Glutamatergic neuron (in vitro differentiated cells): ENCODE measurements at regions not wholly inside any gene's neighbourhood (a gene's known extent, or its start where the extent isn't known, plus 50 kb on each side); places are given as distances from the start of the nearest gene placed in this dataset.

Source experiments
- DNase-seq: peaks from one replicate; pipeline ENCODE4 v3.0.0; 2022
- H3K27ac Mint-ChIP-seq: one replicate; pipeline ENCODE4 v1.8.0; 2020; ENCODE audit warnings: mild to moderate bottlenecking, mixed read lengths, inconsistent platforms; ENCODE audit not compliant: unreplicated experiment
- H3K27me3 Mint-ChIP-seq: one replicate; pipeline ENCODE4 v1.8.0; 2020; ENCODE audit warnings: mild to moderate bottlenecking, moderate library complexity, mixed read lengths, inconsistent platforms; ENCODE audit not compliant: unreplicated experiment
- H3K36me3 Mint-ChIP-seq: one replicate; pipeline ENCODE4 v1.8.0; 2020; ENCODE audit warnings: mild to moderate bottlenecking, mixed read lengths, inconsistent platforms; ENCODE audit not compliant: unreplicated experiment
- H3K4me1 Mint-ChIP-seq: one replicate; pipeline ENCODE4 v1.8.0; 2020; ENCODE audit warnings: mild to moderate bottlenecking, low read depth, mixed read lengths, inconsistent platforms; ENCODE audit not compliant: unreplicated experiment
- H3K4me3 Mint-ChIP-seq: one replicate; pipeline ENCODE4 v1.8.0; 2020; ENCODE audit warnings: mild to moderate bottlenecking, mixed read lengths, inconsistent platforms; ENCODE audit not compliant: unreplicated experiment
- H3K9me3 Mint-ChIP-seq: one replicate; pipeline ENCODE4 v1.8.0; 2020; ENCODE audit warnings: mild to moderate bottlenecking, moderate library complexity, mixed read lengths, inconsistent platforms; ENCODE audit not compliant: unreplicated experiment
- TF ChIP-seq, protein P1 (sequence below): fragments of 200-600 bp; sonication (generic); IDR thresholded peaks from one replicate; pipeline ENCODE4 v1.5.0; 2021; ENCODE audit not compliant: partially characterized antibody, unreplicated experiment

DNA sequence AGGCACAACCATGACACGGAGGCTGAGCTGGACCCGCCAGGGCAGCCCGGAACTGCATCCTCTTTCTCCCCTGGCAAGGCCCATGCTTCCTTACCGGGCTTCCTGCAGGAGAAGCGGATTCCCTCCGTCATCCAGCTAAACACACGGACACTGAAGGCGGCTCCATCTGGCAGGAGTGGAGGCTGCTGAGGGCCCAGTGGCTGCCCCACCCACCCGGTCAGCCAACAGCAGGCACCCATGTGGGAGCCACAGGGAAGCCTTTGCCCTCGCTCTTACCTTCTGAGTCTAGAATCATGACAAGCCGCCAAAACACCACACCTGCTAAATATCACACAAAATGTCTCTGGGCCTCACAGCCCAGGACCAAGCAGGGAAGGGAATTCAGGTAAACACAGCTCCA lies 321.6 kb upstream of the RNF32 start:
- Mint-ChIP-seq H3K27me3 (peaks cover 1% of the 10 kb centered on the region), H3K9me3 (peaks cover 3% of the 10 kb centered on the region), H3K4me3 (no peak overlapping the region), H3K27ac (no peak overlapping the region), H3K4me1 (no peaks in the 10 kb centered on the region), H3K36me3 (no peaks in the 10 kb centered on the region)
- TF ChIP-seq, protein P1, sequence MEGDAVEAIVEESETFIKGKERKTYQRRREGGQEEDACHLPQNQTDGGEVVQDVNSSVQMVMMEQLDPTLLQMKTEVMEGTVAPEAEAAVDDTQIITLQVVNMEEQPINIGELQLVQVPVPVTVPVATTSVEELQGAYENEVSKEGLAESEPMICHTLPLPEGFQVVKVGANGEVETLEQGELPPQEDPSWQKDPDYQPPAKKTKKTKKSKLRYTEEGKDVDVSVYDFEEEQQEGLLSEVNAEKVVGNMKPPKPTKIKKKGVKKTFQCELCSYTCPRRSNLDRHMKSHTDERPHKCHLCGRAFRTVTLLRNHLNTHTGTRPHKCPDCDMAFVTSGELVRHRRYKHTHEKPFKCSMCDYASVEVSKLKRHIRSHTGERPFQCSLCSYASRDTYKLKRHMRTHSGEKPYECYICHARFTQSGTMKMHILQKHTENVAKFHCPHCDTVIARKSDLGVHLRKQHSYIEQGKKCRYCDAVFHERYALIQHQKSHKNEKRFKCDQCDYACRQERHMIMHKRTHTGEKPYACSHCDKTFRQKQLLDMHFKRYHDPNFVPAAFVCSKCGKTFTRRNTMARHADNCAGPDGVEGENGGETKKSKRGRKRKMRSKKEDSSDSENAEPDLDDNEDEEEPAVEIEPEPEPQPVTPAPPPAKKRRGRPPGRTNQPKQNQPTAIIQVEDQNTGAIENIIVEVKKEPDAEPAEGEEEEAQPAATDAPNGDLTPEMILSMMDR = no peak
- DNase-seq = no peak

DNA sequence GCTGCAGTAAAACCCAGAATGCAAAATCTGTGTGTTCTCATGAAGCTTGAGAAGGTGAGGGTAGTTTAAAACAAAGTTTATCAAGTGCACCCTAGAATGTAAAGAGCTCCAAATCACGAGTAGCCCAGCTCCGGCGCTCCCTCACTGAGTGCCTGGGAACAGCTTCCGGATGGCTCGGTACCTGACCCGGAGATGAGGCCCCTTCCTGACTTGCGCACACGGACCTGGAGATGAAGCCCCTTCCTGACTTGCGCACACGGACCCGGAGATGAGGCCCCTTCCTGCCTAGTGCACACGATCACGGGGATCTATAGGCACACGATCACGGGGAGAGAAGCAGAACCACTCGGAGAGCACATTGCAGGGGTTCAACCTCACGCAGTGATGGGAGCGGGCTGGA lies 322.1 kb upstream of the RNF32 start:
- Mint-ChIP-seq H3K36me3 (no peaks in the 10 kb centered on the region), H3K4me1 (no peaks in the 10 kb centered on the region), H3K4me3 (no peak overlapping the region), H3K27ac (no peak overlapping the region), H3K27me3 (peaks cover 1% of the 10 kb centered on the region), H3K9me3 (peaks cover 3% of the 10 kb centered on the region)
- DNase-seq = no peak
- TF ChIP-seq, protein P1 = no peak

DNA sequence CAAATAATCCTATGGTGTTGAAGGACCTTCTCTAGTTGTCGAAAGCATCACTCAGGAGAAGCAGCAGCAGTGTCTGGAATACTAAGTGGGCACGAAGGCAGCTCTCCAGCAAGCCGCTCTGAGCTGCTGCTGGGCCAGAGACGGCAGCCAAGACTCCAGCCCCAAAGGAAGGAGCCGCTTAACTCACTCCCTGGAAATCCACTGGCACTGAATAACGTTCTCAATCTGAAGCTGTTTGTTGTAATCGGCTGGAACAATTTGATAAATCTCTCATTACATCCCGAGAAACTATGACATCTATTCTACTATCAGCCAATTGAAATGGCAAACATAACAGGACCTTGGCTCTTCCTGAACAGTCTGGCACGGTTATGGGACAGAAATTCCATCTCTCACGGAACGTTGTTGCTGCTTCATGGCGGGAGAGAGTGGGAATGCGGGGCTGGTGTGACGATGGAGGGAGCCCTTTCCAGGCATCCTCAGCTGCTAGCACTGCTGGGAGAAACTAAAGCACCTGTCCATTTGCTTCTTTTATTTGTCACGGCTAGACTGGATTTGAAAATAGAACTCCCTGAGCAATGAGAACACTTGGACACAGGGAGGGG lies 331.5 kb upstream of the RNF32 start:
- no peak overlapping the region for H3K27ac Mint-ChIP-seq
- peaks cover 2% of the 10 kb centered on the region for H3K27me3 Mint-ChIP-seq
- H3K4me3 Mint-ChIP-seq = no peak overlapping the region
- no peaks in the 10 kb centered on the region for H3K9me3 Mint-ChIP-seq
- no peaks in the 10 kb centered on the region for H3K36me3 Mint-ChIP-seq
- H3K4me1 Mint-ChIP-seq = no peaks in the 10 kb centered on the region
- TF ChIP-seq, protein P1 = no peak
- DNase-seq = no peak

DNA sequence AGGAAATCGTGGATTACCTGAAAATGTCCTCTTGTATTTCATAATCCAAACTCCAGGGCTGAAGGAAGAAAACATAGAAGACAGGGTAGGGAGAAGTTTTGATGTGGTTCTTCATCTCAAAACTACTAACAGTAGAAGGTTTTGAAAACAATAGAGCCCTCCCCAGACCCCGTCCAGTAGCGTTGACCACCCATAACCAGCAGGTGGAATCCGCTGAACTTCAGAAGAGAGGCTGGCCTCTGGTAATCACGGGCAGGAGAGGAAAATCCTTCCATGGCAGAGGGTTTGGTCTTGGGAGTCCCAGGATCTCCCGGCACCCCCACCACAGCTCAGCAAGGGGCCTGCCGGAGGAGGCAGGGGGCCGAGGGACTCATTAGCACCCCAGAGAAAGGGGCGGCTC lies 333.4 kb upstream of the RNF32 start:
- no peak overlapping the region for H3K4me3 Mint-ChIP-seq
- no peaks in the 10 kb centered on the region for H3K4me1 Mint-ChIP-seq
- no peak overlapping the region for H3K27ac Mint-ChIP-seq
- H3K9me3 Mint-ChIP-seq = no peaks in the 10 kb centered on the region
- H3K36me3 Mint-ChIP-seq = no peaks in the 10 kb centered on the region
- no peak for DNase-seq
- TF ChIP-seq, protein P1 = no peak
- peaks cover 2% of the 10 kb centered on the region for H3K27me3 Mint-ChIP-seq

DNA sequence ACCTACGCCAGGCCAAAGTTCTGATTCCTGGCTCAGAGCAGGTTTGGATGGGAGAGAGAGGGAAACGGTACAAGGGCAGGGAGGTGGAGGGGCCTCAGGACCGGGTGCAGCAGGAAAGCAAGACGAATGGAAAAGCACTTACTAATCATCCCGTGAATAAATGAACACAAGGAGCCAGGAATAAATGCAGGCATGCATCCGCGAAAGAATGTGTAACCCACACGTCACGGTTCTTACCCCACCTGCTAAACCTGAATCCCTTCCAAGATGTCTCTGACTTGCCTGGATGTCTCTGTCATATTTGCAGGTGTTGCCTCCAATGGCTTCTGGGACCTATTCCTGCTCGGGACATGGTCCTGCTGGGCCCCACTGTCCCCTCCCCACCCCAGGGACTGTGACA lies 335.2 kb upstream of the RNF32 start:
- DNase-seq = no peak
- Mint-ChIP-seq H3K27ac (no peak overlapping the region), H3K9me3 (no peaks in the 10 kb centered on the region)

More for the DNA sequence above, 335.2 kb upstream of the RNF32 start:
- no peaks in the 10 kb centered on the region for H3K4me1 Mint-ChIP-seq
- no peaks in the 10 kb centered on the region for H3K36me3 Mint-ChIP-seq
- H3K4me3 Mint-ChIP-seq = no peak overlapping the region
- TF ChIP-seq, protein P1 = no peak
- peaks cover 2% of the 10 kb centered on the region for H3K27me3 Mint-ChIP-seq
